GM21619 (cell line): ENCODE measurements at regions not wholly inside any gene's neighbourhood (a gene's known extent, or its start where the extent isn't known, plus 50 kb on each side); places are given as distances from the start of the nearest gene placed in this dataset.
"Not testable (repeated sequence)": the region's sequence is repeated elsewhere in the genome, so short reads cannot be mapped to it uniquely, and the experiment has no call there.

Experiments
- ATAC-seq: cut with Tn5 transposase; IDR thresholded peaks from one replicate; pipeline ENCODE4 v1.9.1; 2021; ENCODE audit not compliant: unreplicated experiment

- no peak for ATAC-seq
These were observed 207.9 kb downstream of the HINT1 start for GRCh38 chr5:130957151-130957550.

GRCh38 chr5:130955041-130955440, 210.0 kb downstream of the HINT1 start:
- ATAC-seq = no peak

- no peak for ATAC-seq
These were observed 210.7 kb downstream of the HINT1 start for GRCh38 chr5:130954336-130954735.

- ATAC-seq = no peak
These were observed 226.0 kb downstream of the HINT1 start for GRCh38 chr5:130939059-130939458.

GRCh38 chr5:130937046-130937445, 228.0 kb downstream of the HINT1 start:
- ATAC-seq = no peak

- no peak for ATAC-seq
These were observed 241.4 kb downstream of the HINT1 start for GRCh38 chr5:130923543-130924124.

GRCh38 chr5:130912088-130912487, 253.0 kb downstream of the HINT1 start:
- no peak for ATAC-seq

- ATAC-seq = no peak
These were observed 256.9 kb downstream of the HINT1 start for GRCh38 chr5:130908186-130908585.

- ATAC-seq = not testable (repeated sequence)
These were observed 267.4 kb downstream of the HINT1 start for GRCh38 chr5:130897537-130898195.

- not testable (repeated sequence) for ATAC-seq
These were observed 267.9 kb downstream of the HINT1 start for GRCh38 chr5:130897181-130897536.

GRCh38 chr5:130896636-130897035, 268.4 kb downstream of the HINT1 start:
- no peak for ATAC-seq

GRCh38 chr5:130893006-130893405, 272.1 kb downstream of the HINT1 start:
- ATAC-seq = no peak

GRCh38 chr5:130890610-130891009, 274.4 kb downstream of the HINT1 start:
- no peak for ATAC-seq

GRCh38 chr5:130885691-130886090, 279.4 kb downstream of the HINT1 start:
- no peak for ATAC-seq

GRCh38 chr5:130885027-130885426, 280.0 kb downstream of the HINT1 start:
- ATAC-seq = no peak

GRCh38 chr5:130884023-130884422, 281.0 kb downstream of the HINT1 start:
- ATAC-seq = no peak

GRCh38 chr5:130875656-130876055, 289.4 kb downstream of the HINT1 start:
- no peak for ATAC-seq

GRCh38 chr5:130874861-130875417, 290.1 kb downstream of the HINT1 start:
- no peak for ATAC-seq

GRCh38 chr5:130871346-130872086, 293.5 kb downstream of the HINT1 start:
- peak; percentile 79 for ATAC-seq

GRCh38 chr5:130870691-130871090, 294.4 kb downstream of the HINT1 start:
- no peak for ATAC-seq

GRCh38 chr5:130868186-130868840, 296.7 kb downstream of the HINT1 start:
- no peak for ATAC-seq
